ENCODE measurements at regions not wholly inside any gene's neighbourhood (a gene's known extent, or its start where the extent isn't known, plus 50 kb on each side); places are given as distances from the start of the nearest gene placed in this dataset.

DNA sequence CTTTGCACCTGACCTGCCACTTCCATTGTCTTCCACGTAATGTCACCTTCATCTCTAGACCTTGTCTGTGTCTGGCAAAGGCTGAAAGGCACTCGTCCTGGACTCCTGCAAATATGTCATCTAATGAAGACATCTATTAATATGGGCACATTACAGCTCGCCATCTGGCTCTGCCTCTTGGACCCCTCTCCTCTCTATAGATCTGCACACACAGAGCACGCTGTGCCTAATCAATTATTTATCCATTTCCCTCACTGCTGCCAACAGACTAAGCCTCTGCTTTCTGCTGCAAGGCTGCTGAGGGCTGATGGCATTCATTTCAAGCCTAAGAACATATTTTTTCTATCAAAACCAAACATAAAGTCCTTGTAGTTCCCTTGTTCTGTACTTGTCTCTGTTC lies 573.0 kb downstream of the TUSC7 start:
- TF ChIP-seq YY1 (IDR thresholded peaks at IDR 0.05; ENCODE audit: low read depth, low read length) (no peak), JUND (IDR thresholded peaks at IDR 0.05; ENCODE audit: low read length) (no peak), CBX5 (IDR thresholded peaks at IDR 0.05; ENCODE audit: low read depth, low read length) (no peak), TAF1 (IDR thresholded peaks at IDR 0.05; ENCODE audit: low read depth, low read length) (no peak), EP300 (IDR thresholded peaks at IDR 0.05; ENCODE audit: borderline replicate concordance in 1 of 2, low read depth in 2 of 2, low read length in 2 of 2) (no peak), SAP30 (IDR thresholded peaks at IDR 0.05; ENCODE audit: insufficient read depth, insufficient replicate concordance, low read length) (no peak)
- TF ChIP-seq, protein P1, sequence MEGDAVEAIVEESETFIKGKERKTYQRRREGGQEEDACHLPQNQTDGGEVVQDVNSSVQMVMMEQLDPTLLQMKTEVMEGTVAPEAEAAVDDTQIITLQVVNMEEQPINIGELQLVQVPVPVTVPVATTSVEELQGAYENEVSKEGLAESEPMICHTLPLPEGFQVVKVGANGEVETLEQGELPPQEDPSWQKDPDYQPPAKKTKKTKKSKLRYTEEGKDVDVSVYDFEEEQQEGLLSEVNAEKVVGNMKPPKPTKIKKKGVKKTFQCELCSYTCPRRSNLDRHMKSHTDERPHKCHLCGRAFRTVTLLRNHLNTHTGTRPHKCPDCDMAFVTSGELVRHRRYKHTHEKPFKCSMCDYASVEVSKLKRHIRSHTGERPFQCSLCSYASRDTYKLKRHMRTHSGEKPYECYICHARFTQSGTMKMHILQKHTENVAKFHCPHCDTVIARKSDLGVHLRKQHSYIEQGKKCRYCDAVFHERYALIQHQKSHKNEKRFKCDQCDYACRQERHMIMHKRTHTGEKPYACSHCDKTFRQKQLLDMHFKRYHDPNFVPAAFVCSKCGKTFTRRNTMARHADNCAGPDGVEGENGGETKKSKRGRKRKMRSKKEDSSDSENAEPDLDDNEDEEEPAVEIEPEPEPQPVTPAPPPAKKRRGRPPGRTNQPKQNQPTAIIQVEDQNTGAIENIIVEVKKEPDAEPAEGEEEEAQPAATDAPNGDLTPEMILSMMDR (IDR thresholded peaks at IDR 0.05; ENCODE audit: control extremely low read depth in 1 of 3, insufficient read depth in 1 of 3, low read depth in 1 of 3, low read length in 3 of 3) = no peak
